HT-29 (cell line): ENCODE measurements at regions not wholly inside any gene's neighbourhood (a gene's known extent, or its start where the extent isn't known, plus 50 kb on each side); places are given as distances from the start of the nearest gene placed in this dataset.
"Not testable (repeated sequence)": the region's sequence is repeated elsewhere in the genome, so short reads cannot be mapped to it uniquely, and the experiment has no call there.

Experiments used
- DNase-seq: peaks from one replicate; pipeline ENCODE4 v3.0.0-alpha.2; 2015; ENCODE audit warnings: low spot score

- DNase-seq, result not testable (repeated sequence)
Observed at GRCh38 chr7:5121256-5121655, 68.8 kb upstream of the WIPI2 start.

GRCh38 chr7:5131238-5131637 lies 58.8 kb upstream of the WIPI2 start:
- DNase-seq, result not testable (repeated sequence)

- no peak for DNase-seq
Observed at GRCh38 chr7:5132539-5132938, 57.5 kb upstream of the WIPI2 start.

GRCh38 chr7:5139998-5140397 lies 50.0 kb upstream of the WIPI2 start:
- DNase-seq, result peak; percentile 52
